WTC11 (cell line): ENCODE measurements at regions not wholly inside any gene's neighbourhood (a gene's known extent, or its start where the extent isn't known, plus 50 kb on each side); places are given as distances from the start of the nearest gene placed in this dataset.

ENCODE experiments used
- ATF2 ChIP-seq: sonication (generic); formaldehyde crosslinking; IDR thresholded peaks from 2 replicates; pipeline ENCODE4 v1.8.1; 2022; ENCODE audit warnings: low read depth, missing genetic modification reagents, borderline replicate concordance
- CTCF ChIP-seq: fragments of 200-600 bp; IDR thresholded peaks from 2 replicates; pipeline ENCODE4 v1.8.0; 2022; ENCODE audit warnings: antibody characterized with exemption
- E2F4 ChIP-seq: sonication (generic); formaldehyde crosslinking; IDR thresholded peaks from 2 replicates; pipeline ENCODE4 v1.8.1; 2022; ENCODE audit warnings: low read depth, mild to moderate bottlenecking, moderate library complexity, missing genetic modification reagents, borderline replicate concordance
- E2F5 ChIP-seq: sonication (generic); formaldehyde crosslinking; IDR thresholded peaks from 2 replicates; pipeline ENCODE4 v1.8.1; 2022; ENCODE audit warnings: mild to moderate bottlenecking, moderate library complexity, missing genetic modification reagents
- ELF4 ChIP-seq: sonication (generic); formaldehyde crosslinking; IDR thresholded peaks from 2 replicates; pipeline ENCODE4 v1.8.1; 2022; ENCODE audit warnings: low read depth, mild to moderate bottlenecking, moderate library complexity, missing genetic modification reagents
- ESRRA ChIP-seq: sonication (generic); formaldehyde crosslinking; IDR thresholded peaks from 2 replicates; pipeline ENCODE4 v1.8.1; 2022; ENCODE audit warnings: mild to moderate bottlenecking, missing genetic modification reagents, borderline replicate concordance
- IRF1 ChIP-seq: sonication (generic); formaldehyde crosslinking; IDR thresholded peaks from 2 replicates; pipeline ENCODE4 v1.8.0; 2023; ENCODE audit warnings: missing genetic modification reagents
- MYBL2 ChIP-seq: sonication (generic); formaldehyde crosslinking; IDR thresholded peaks from 2 replicates; pipeline ENCODE4 v1.8.1; 2023; ENCODE audit warnings: mild to moderate bottlenecking, moderate library complexity, missing genetic modification reagents
- USF1 ChIP-seq: sonication (generic); formaldehyde crosslinking; IDR thresholded peaks from 2 replicates; pipeline ENCODE4 v1.8.0; 2022; ENCODE audit warnings: mild to moderate bottlenecking, missing genetic modification reagents

- TF ChIP-seq ATF2 (CRISPR knock-in tag) (no peak), CTCF (no peak), E2F5 (CRISPR knock-in tag) (no peak), E2F4 (CRISPR knock-in tag) (no peak), ESRRA (CRISPR knock-in tag) (no peak), USF1 (CRISPR knock-in tag) (no peak), IRF1 (no peak), ELF4 (no peak), MYBL2 (CRISPR knock-in tag) (no peak)
These were observed 732.3 kb upstream of the CELF4 start for GRCh38 chr18:38297910-38298309.
